HepG2 (cell line): ENCODE measurements at regions not wholly inside any gene's neighbourhood (a gene's known extent, or its start where the extent isn't known, plus 50 kb on each side); places are given as distances from the start of the nearest gene placed in this dataset.

Source experiments
- DNMT1 ChIP-seq: sonication (generic); formaldehyde crosslinking; IDR thresholded peaks from 2 replicates; pipeline ENCODE4 v1.5.1; 2020; ENCODE audit warnings: mild to moderate bottlenecking, missing genetic modification reagents
- FOXO1 ChIP-seq: sonication (generic); formaldehyde crosslinking; IDR thresholded peaks from 2 replicates; pipeline ENCODE4 v1.4.0; 2020; ENCODE audit warnings: missing genetic modification reagents
- GLI4 ChIP-seq: sonication (generic); formaldehyde crosslinking; IDR thresholded peaks from 2 replicates; pipeline ENCODE4 v1.5.1; 2020; ENCODE audit warnings: missing genetic modification reagents, mild to moderate bottlenecking, moderate library complexity, borderline replicate concordance
- GTF3A ChIP-seq: sonication (generic); formaldehyde crosslinking; conservative IDR thresholded peaks from 2 replicates; pipeline ENCODE4 v1.4.0; 2020; ENCODE audit warnings: mild to moderate bottlenecking, missing genetic modification reagents
- MXI1 ChIP-seq: IDR thresholded peaks from 3 replicates; pipeline ENCODE4 v1.6.1; 2012; ENCODE audit warnings: low read depth, low read length, inconsistent platforms, borderline replicate concordance
- POLR2A ChIP-seq, 2 experiments: IDR thresholded peaks; 2 replicates each; pipeline ENCODE4 v1.6.1; 2011; ENCODE audit warnings: low read depth in 2 of 2, low read length in 2 of 2, mild to moderate bottlenecking in 1 of 2, moderate library complexity in 1 of 2; ENCODE audit not compliant: insufficient read depth in 1 of 2
- POLR2AphosphoS2 ChIP-seq: IDR thresholded peaks from 2 replicates; pipeline ENCODE4 v1.6.1; 2011; ENCODE audit warnings: low read depth, low read length, improper control_type of control experiment
- RBFOX2 ChIP-seq: fragments of 200-400 bp; formaldehyde crosslinking; IDR thresholded peaks from 2 replicates; pipeline ENCODE4 v1.6.1; 2017; ENCODE audit warnings: low read depth, mild to moderate bottlenecking, low read length
- TERF1 ChIP-seq: sonication (generic); formaldehyde crosslinking; IDR thresholded peaks from 2 replicates; pipeline ENCODE4 v1.8.0; 2022; ENCODE audit warnings: mild to moderate bottlenecking, missing genetic modification reagents, moderate library complexity
- ZBTB44 ChIP-seq: sonication (generic); formaldehyde crosslinking; IDR thresholded peaks from 2 replicates; pipeline ENCODE4 v1.4.0; 2020; ENCODE audit warnings: missing genetic modification reagents
- ZNF317 ChIP-seq: sonication (generic); formaldehyde crosslinking; IDR thresholded peaks from 2 replicates; pipeline ENCODE4 v1.5.0; 2020; ENCODE audit warnings: mild to moderate bottlenecking, missing genetic modification reagents
- TF ChIP-seq, protein P1 (sequence below): sonication (generic); formaldehyde crosslinking; IDR thresholded peaks from 2 replicates; pipeline ENCODE4 v1.4.0; 2020; ENCODE audit warnings: missing genetic modification reagents
- TF ChIP-seq, protein P2 (sequence below): sonication (generic); formaldehyde crosslinking; IDR thresholded peaks from 2 replicates; pipeline ENCODE4; 2020; ENCODE audit warnings: missing genetic modification reagents, mild to moderate bottlenecking, borderline replicate concordance

DNA sequence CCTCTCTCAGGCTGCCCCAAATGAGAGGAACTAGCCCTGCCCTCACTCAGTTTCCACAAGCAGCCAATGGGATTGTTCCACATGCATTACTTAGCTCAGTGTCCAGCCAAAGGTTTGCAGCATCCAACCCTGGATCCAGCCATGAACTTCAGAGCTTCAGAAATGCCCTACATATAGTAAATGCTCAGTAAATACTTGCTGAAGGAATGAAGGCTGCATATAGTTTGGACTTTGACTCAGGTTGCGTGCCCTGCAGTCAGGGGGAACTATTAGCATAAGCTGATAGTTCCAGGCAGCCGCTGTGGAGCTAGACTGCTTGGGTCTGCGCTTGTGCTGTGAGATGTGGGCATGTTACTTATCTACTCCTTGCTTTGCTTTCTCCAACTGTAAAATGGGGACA is 64.8 kb downstream of the NENF start:
- TF ChIP-seq POLR2A (IDR thresholded peaks at IDR 0.05; ENCODE audit: insufficient read depth in 1 of 2, low read depth in 2 of 2, low read length in 2 of 2) (no peak), GTF3A (CRISPR knock-in tag) (no peak), TERF1 (CRISPR knock-in tag) (no peak), DNMT1 (CRISPR knock-in tag) (no peak), MXI1 (no peak), ZBTB44 (CRISPR knock-in tag) (no peak), POLR2AphosphoS2 (no peak), ZNF317 (CRISPR knock-in tag) (no peak), GLI4 (CRISPR knock-in tag) (no peak), RBFOX2 (no peak), FOXO1 (CRISPR knock-in tag) (no peak)
- TF ChIP-seq, protein P1, sequence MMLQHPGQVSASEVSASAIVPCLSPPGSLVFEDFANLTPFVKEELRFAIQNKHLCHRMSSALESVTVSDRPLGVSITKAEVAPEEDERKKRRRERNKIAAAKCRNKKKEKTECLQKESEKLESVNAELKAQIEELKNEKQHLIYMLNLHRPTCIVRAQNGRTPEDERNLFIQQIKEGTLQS (CRISPR knock-in tag): no peak
- TF ChIP-seq, protein P2, sequence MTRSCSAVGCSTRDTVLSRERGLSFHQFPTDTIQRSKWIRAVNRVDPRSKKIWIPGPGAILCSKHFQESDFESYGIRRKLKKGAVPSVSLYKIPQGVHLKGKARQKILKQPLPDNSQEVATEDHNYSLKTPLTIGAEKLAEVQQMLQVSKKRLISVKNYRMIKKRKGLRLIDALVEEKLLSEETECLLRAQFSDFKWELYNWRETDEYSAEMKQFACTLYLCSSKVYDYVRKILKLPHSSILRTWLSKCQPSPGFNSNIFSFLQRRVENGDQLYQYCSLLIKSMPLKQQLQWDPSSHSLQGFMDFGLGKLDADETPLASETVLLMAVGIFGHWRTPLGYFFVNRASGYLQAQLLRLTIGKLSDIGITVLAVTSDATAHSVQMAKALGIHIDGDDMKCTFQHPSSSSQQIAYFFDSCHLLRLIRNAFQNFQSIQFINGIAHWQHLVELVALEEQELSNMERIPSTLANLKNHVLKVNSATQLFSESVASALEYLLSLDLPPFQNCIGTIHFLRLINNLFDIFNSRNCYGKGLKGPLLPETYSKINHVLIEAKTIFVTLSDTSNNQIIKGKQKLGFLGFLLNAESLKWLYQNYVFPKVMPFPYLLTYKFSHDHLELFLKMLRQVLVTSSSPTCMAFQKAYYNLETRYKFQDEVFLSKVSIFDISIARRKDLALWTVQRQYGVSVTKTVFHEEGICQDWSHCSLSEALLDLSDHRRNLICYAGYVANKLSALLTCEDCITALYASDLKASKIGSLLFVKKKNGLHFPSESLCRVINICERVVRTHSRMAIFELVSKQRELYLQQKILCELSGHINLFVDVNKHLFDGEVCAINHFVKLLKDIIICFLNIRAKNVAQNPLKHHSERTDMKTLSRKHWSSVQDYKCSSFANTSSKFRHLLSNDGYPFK: no peak
